Suprapubic skin (tissue), 4 donors: ENCODE measurements at regions not wholly inside any gene's neighbourhood (a gene's known extent, or its start where the extent isn't known, plus 50 kb on each side); places are given as distances from the start of the nearest gene placed in this dataset.

Source experiments
- DNase-seq, 2 donors: peaks; one replicate each; pipeline ENCODE4 v3.0.0-alpha.2; 2019; ENCODE audit warnings: low spot score in 2 of 2
- H3K27ac ChIP-seq: fragments of 200-600 bp; sonication (generic); one replicate; pipeline ENCODE4 v1.5.1; 2019
- H3K27me3 ChIP-seq: fragments of 200-600 bp; sonication (generic); one replicate; pipeline ENCODE4 v1.5.1; 2019
- H3K36me3 ChIP-seq: fragments of 200-600 bp; sonication (generic); one replicate; pipeline ENCODE4 v1.5.1; 2019
- H3K4me1 ChIP-seq: fragments of 200-600 bp; sonication (generic); one replicate; pipeline ENCODE4 v1.5.1; 2019
- H3K4me3 ChIP-seq: fragments of 200-600 bp; sonication (generic); one replicate; pipeline ENCODE4 v1.5.1; 2019; ENCODE audit warnings: mild to moderate bottlenecking
- H3K9me3 ChIP-seq: fragments of 200-600 bp; sonication (generic); one replicate; pipeline ENCODE4 v1.5.1; 2019
- CTCF ChIP-seq, 2 donors: fragments of 200-600 bp in 1 of 2; fragments of 450-650 bp in 1 of 2; sonication (generic) in 1 of 2; IDR thresholded peaks; one replicate each; pipeline ENCODE4 v1.5.1; 2016 to 2019; ENCODE audit warnings: antibody characterized with exemption in 2 of 2, mild to moderate bottlenecking in 1 of 2, moderate library complexity in 1 of 2
- EP300 ChIP-seq: sonication (generic); formaldehyde crosslinking; IDR thresholded peaks from one replicate; pipeline ENCODE4 v1.6.1; 2017; ENCODE audit warnings: antibody characterized with exemption
- POLR2A ChIP-seq, 2 donors: fragments of 450-650 bp; IDR thresholded peaks; one replicate each; pipeline ENCODE4 v1.6.1; 2017; ENCODE audit warnings: antibody characterized with exemption in 2 of 2, mild to moderate bottlenecking in 2 of 2, moderate library complexity in 2 of 2
- POLR2AphosphoS5 ChIP-seq, 3 donors: sonication (generic); formaldehyde crosslinking; IDR thresholded peaks; one replicate each; pipeline ENCODE4 v1.6.1; 2017; ENCODE audit warnings: antibody characterized with exemption in 3 of 3
- WGBS: methylation state at CpG from one replicate; pipeline ENCODE4 v1.1.5; 2018; 5-methylcytosine and 5-hydroxymethylcytosine counted together

GRCh38 chr3:139117883-139118760 lies 73.4 kb upstream of the PRR23C start:
- 93% methylated on average over 7 of the region's 7 CpGs for WGBS
- Histone ChIP-seq H3K36me3 (no peaks in the 10 kb centered on the region), H3K27ac (no peak overlapping the region), H3K9me3 (no peaks in the 10 kb centered on the region), H3K27me3 (no peaks in the 10 kb centered on the region), H3K4me3 (no peak overlapping the region), H3K4me1 (peaks cover 31% of the 10 kb centered on the region)
- TF ChIP-seq CTCF (IDR thresholded peaks at IDR 0.05): no peak
- TF ChIP-seq POLR2A (IDR thresholded peaks at IDR 0.05): no peak
- TF ChIP-seq EP300: no peak
- TF ChIP-seq POLR2AphosphoS5 (IDR thresholded peaks at IDR 0.05): no peak
- DNase-seq: no peak

GRCh38 chr3:139118835-139119234 lies 74.1 kb upstream of the PRR23C start:
- WGBS: 91% methylated on average over 4 of the region's 4 CpGs
- H3K4me3 ChIP-seq: no peak overlapping the region
- H3K27me3 ChIP-seq: no peaks in the 10 kb centered on the region
- no peaks in the 10 kb centered on the region for H3K9me3 ChIP-seq
- peaks cover 35% of the 10 kb centered on the region for H3K4me1 ChIP-seq
- H3K36me3 ChIP-seq: no peaks in the 10 kb centered on the region
- TF ChIP-seq EP300: no peak
- no peak for TF ChIP-seq POLR2AphosphoS5 (IDR thresholded peaks at IDR 0.05)
- TF ChIP-seq POLR2A (IDR thresholded peaks at IDR 0.05): no peak
- no peak for TF ChIP-seq CTCF (IDR thresholded peaks at IDR 0.05)
- no peak overlapping the region for H3K27ac ChIP-seq
- DNase-seq: no peak

- TF ChIP-seq EP300 (no peak), CTCF (IDR thresholded peaks at IDR 0.05) (no peak)
- H3K9me3 ChIP-seq: no peaks in the 10 kb centered on the region
- no peaks in the 10 kb centered on the region for H3K27me3 ChIP-seq
- H3K36me3 ChIP-seq: no peaks in the 10 kb centered on the region
- DNase-seq: no peak
- peaks cover 35% of the 10 kb centered on the region for H3K4me1 ChIP-seq
- peak overlapping the region; percentile 51 for H3K27ac ChIP-seq
- WGBS: 100% methylated on average over 1 of the region's 1 CpG
- H3K4me3 ChIP-seq: no peak overlapping the region
These were observed 74.8 kb upstream of the PRR23C start for GRCh38 chr3:139119331-139120025.

- peaks cover 35% of the 10 kb centered on the region for H3K4me1 ChIP-seq
- no peaks in the 10 kb centered on the region for H3K9me3 ChIP-seq
- no peak overlapping the region for H3K4me3 ChIP-seq
- WGBS: 75% methylated on average over 7 of the region's 9 CpGs
- H3K27ac ChIP-seq: peak overlapping the region; percentile 76
- TF ChIP-seq CTCF (IDR thresholded peaks at IDR 0.05) (no peak), POLR2AphosphoS5 (IDR thresholded peaks at IDR 0.05) (peak in 1 of 3 donors; percentile 20)
- DNase-seq: peak in 1 of 2 donors; percentile 72
- no peaks in the 10 kb centered on the region for H3K36me3 ChIP-seq
- H3K27me3 ChIP-seq: no peaks in the 10 kb centered on the region
These were observed 75.7 kb upstream of the PRR23C start for GRCh38 chr3:139120086-139121056.
